GM12801 (cell line): ENCODE measurements at regions not wholly inside any gene's neighbourhood (a gene's known extent, or its start where the extent isn't known, plus 50 kb on each side); places are given as distances from the start of the nearest gene placed in this dataset.

ENCODE experiments used
- TF ChIP-seq, protein P1 (sequence below): IDR thresholded peaks from one replicate; pipeline ENCODE4 v1.5.1; 2011; ENCODE audit warnings: control low read depth; ENCODE audit not compliant: insufficient read length; ENCODE audit errors: extremely low read depth

DNA sequence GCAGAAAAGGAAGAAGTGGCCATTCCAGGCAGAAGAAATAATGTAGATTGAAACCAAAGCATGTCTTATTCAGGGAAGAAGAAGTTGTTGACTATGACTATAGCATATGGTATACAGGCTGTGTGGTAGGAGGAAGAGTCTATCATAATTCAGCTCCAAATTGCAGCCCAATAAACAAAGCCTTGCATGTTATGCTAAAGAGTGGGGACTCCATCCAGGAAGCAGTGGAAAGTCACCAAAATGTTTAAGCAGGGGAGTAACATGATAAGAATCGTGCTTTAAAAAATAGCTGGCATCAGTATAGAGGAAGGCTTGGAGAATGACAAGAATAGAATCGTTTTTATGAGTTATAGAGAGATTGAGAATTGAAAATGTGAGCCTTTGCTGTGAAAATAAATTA lies 213.3 kb upstream of the ADGRL2 start:
- TF ChIP-seq, protein P1, sequence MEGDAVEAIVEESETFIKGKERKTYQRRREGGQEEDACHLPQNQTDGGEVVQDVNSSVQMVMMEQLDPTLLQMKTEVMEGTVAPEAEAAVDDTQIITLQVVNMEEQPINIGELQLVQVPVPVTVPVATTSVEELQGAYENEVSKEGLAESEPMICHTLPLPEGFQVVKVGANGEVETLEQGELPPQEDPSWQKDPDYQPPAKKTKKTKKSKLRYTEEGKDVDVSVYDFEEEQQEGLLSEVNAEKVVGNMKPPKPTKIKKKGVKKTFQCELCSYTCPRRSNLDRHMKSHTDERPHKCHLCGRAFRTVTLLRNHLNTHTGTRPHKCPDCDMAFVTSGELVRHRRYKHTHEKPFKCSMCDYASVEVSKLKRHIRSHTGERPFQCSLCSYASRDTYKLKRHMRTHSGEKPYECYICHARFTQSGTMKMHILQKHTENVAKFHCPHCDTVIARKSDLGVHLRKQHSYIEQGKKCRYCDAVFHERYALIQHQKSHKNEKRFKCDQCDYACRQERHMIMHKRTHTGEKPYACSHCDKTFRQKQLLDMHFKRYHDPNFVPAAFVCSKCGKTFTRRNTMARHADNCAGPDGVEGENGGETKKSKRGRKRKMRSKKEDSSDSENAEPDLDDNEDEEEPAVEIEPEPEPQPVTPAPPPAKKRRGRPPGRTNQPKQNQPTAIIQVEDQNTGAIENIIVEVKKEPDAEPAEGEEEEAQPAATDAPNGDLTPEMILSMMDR, result no peak

GRCh38 chr1:81585371-81585770 lies 215.4 kb upstream of the ADGRL2 start:
- TF ChIP-seq, protein P1, result no peak

- TF ChIP-seq, protein P1, result no peak
Measured at GRCh38 chr1:81584398-81584797, 216.3 kb upstream of the ADGRL2 start.

- TF ChIP-seq, protein P1, result no peak
Measured at GRCh38 chr1:81583878-81584277, 216.9 kb upstream of the ADGRL2 start.

GRCh38 chr1:81582467-81582986 lies 218.2 kb upstream of the ADGRL2 start:
- TF ChIP-seq, protein P1, result no peak

DNA sequence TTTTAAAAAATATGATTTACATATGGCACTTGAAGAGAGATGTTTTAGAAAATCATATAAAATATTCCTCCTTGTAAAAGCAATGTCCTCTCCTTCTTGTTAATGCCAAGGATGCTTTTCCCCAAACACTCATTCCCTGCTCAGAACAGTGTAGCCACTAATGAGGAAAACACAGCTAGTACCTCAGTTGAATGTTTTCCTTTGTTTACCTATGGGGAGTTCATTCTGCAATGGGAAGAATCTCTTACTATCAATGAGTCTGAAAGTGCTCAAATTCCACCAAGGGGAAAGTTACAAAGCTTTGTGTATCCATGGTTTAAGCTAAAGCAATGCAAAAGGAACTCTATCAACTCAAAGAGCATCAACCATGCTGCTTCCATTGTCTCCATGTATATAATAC lies 221.9 kb upstream of the ADGRL2 start:
- TF ChIP-seq, protein P1, result no peak

GRCh38 chr1:81577004-81577697 lies 223.6 kb upstream of the ADGRL2 start:
- TF ChIP-seq, protein P1, result no peak

- TF ChIP-seq, protein P1, result no peak
Measured at GRCh38 chr1:81574408-81574807, 226.3 kb upstream of the ADGRL2 start.
